Adrenal gland (tissue), 5 donors: ENCODE measurements at regions not wholly inside any gene's neighbourhood (a gene's known extent, or its start where the extent isn't known, plus 50 kb on each side); places are given as distances from the start of the nearest gene placed in this dataset.

Experiments
- POLR2A ChIP-seq, 2 donors: fragments of 450-650 bp; IDR thresholded peaks; one replicate each; pipeline ENCODE4 v1.6.1; 2017; ENCODE audit warnings: antibody characterized with exemption in 2 of 2, mild to moderate bottlenecking in 2 of 2, moderate library complexity in 1 of 2
- TF ChIP-seq, protein P1 (sequence below), 6 experiments: fragments of 450-650 bp in 4 of 6; fragments of 200-600 bp in 2 of 6; sonication (generic) in 1 of 6; IDR thresholded peaks; 1 replicate in 5 of 6; 2 replicates in 1 of 6; pipeline versions ENCODE4 v1.5.1 to v1.8.0; 2016 to 2021; ENCODE audit warnings: antibody characterized with exemption in 6 of 6, mild to moderate bottlenecking in 2 of 6, moderate library complexity in 1 of 6
- donor health status: DM: no; HTN: no; CAD: no.

DNA sequence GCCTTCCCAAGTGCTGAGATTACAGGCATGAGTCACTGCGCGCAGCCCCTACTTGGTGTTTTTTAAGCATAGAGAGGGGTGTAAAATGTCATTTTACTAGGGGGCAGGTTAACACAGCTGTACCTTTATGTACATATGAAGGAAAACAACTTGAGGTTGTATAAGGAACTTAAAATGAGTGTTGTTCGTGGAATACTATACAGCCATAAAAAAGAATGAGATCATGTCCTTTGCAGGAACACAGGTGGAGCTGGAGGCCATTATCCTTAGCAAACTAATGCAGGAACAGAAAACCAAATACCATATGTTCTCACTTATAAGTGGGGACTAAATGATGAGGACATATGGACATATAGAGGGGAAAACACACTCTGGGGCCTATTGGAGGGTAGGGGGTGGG is 256.2 kb upstream of the C2CD4B start:
- TF ChIP-seq, protein P1, sequence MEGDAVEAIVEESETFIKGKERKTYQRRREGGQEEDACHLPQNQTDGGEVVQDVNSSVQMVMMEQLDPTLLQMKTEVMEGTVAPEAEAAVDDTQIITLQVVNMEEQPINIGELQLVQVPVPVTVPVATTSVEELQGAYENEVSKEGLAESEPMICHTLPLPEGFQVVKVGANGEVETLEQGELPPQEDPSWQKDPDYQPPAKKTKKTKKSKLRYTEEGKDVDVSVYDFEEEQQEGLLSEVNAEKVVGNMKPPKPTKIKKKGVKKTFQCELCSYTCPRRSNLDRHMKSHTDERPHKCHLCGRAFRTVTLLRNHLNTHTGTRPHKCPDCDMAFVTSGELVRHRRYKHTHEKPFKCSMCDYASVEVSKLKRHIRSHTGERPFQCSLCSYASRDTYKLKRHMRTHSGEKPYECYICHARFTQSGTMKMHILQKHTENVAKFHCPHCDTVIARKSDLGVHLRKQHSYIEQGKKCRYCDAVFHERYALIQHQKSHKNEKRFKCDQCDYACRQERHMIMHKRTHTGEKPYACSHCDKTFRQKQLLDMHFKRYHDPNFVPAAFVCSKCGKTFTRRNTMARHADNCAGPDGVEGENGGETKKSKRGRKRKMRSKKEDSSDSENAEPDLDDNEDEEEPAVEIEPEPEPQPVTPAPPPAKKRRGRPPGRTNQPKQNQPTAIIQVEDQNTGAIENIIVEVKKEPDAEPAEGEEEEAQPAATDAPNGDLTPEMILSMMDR (IDR thresholded peaks at IDR 0.05) = no peak
- TF ChIP-seq POLR2A (IDR thresholded peaks at IDR 0.05) = no peak
